Trophoblast cell (in vitro differentiated cells and primary cell): ENCODE measurements at regions not wholly inside any gene's neighbourhood (a gene's known extent, or its start where the extent isn't known, plus 50 kb on each side); places are given as distances from the start of the nearest gene placed in this dataset.
A peak's percentile ranks its signal among the peaks of the same experiment; 100 is the strongest.

Source experiments
- DNase-seq, 2 donors: peaks; one replicate each; pipeline ENCODE4 v3.0.0-alpha.2; 2016
- H2AFZ ChIP-seq: 2 replicates; pipeline ENCODE4 v1.6.1; 2013; ENCODE audit warnings: low read length, moderate library complexity, mild to moderate bottlenecking; ENCODE audit not compliant: insufficient read depth, poor library complexity
- H2AK5ac ChIP-seq: 2 replicates; pipeline ENCODE4 v1.6.1; 2013; ENCODE audit warnings: mild to moderate bottlenecking, low read length
- H2BK120ac ChIP-seq: 2 replicates; pipeline ENCODE4 v1.6.1; 2013; ENCODE audit warnings: low read length, mild to moderate bottlenecking, moderate library complexity; ENCODE audit not compliant: insufficient read depth, poor library complexity
- H2BK12ac ChIP-seq: 2 replicates; pipeline ENCODE4 v1.6.1; 2013; ENCODE audit warnings: mild to moderate bottlenecking, low read length, moderate library complexity
- H2BK5ac ChIP-seq: 2 replicates; pipeline ENCODE4 v1.6.1; 2013; ENCODE audit warnings: low read length, low read depth, moderate library complexity, mild to moderate bottlenecking; ENCODE audit not compliant: poor library complexity
- H3K14ac ChIP-seq: 2 replicates; pipeline ENCODE4 v1.6.1; 2013; ENCODE audit warnings: mild to moderate bottlenecking, low read length
- H3K18ac ChIP-seq: 2 replicates; pipeline ENCODE4 v1.6.1; 2013; ENCODE audit warnings: mild to moderate bottlenecking, low read length
- H3K23ac ChIP-seq: 2 replicates; pipeline ENCODE4 v1.6.1; 2013; ENCODE audit warnings: low read length
- H3K27ac ChIP-seq: 2 replicates; pipeline ENCODE4 v1.5.1; 2013; ENCODE audit warnings: low read depth, mild to moderate bottlenecking, inconsistent platforms, low read length, moderate library complexity
- H3K27me3 ChIP-seq: 2 replicates; pipeline ENCODE4 v1.6.1; 2013; ENCODE audit warnings: inconsistent platforms, mild to moderate bottlenecking, low read length, moderate library complexity; ENCODE audit not compliant: insufficient read depth
- H3K36me3 ChIP-seq, 2 experiments: 1 replicate in 1 of 2; 2 replicates in 1 of 2; pipeline ENCODE4 v1.6.1; 2013; ENCODE audit warnings: low read length in 2 of 2, mild to moderate bottlenecking in 2 of 2, moderate library complexity in 1 of 2; ENCODE audit not compliant: insufficient read depth in 2 of 2, control insufficient read depth in 1 of 2
- H3K4ac ChIP-seq: 2 replicates; pipeline ENCODE4 v1.6.1; 2013; ENCODE audit warnings: low read depth, mild to moderate bottlenecking, low read length, moderate library complexity
- H3K4me1 ChIP-seq, 2 experiments: 1 replicate in 1 of 2; 2 replicates in 1 of 2; pipeline ENCODE4 v1.6.1; 2013; ENCODE audit warnings: low read length in 2 of 2, mild to moderate bottlenecking in 2 of 2, moderate library complexity in 1 of 2; ENCODE audit not compliant: insufficient read depth in 2 of 2, control insufficient read depth in 1 of 2
- H3K4me2 ChIP-seq: 2 replicates; pipeline ENCODE4 v1.6.1; 2013; ENCODE audit warnings: inconsistent platforms, mild to moderate bottlenecking, low read length, moderate library complexity
- H3K4me3 ChIP-seq: 2 replicates; pipeline ENCODE4 v1.5.1; 2013; ENCODE audit warnings: mild to moderate bottlenecking, low read depth, low read length, inconsistent platforms
- H3K79me1 ChIP-seq: one replicate; pipeline ENCODE4 v1.6.1; 2013; ENCODE audit warnings: low read length
- H3K79me2 ChIP-seq: 2 replicates; pipeline ENCODE4 v1.6.1; 2013; ENCODE audit warnings: low read length, mild to moderate bottlenecking; ENCODE audit not compliant: control insufficient read depth, insufficient read depth, poor library complexity
- H3K9ac ChIP-seq: 2 replicates; pipeline ENCODE4 v1.6.1; 2013; ENCODE audit warnings: mild to moderate bottlenecking, low read length
- H3K9me3 ChIP-seq: 2 replicates; pipeline ENCODE4 v1.6.1; 2013; ENCODE audit warnings: low read depth, mild to moderate bottlenecking, control low read depth, inconsistent platforms, low read length; ENCODE audit not compliant: insufficient read depth
- H4K12ac ChIP-seq: 2 replicates; pipeline ENCODE4 v1.6.1; 2013; ENCODE audit warnings: low read depth, mild to moderate bottlenecking, low read length, moderate library complexity
- H4K8ac ChIP-seq: 2 replicates; pipeline ENCODE4 v1.6.1; 2013; ENCODE audit warnings: low read depth, mild to moderate bottlenecking, low read length, moderate library complexity
- H4K91ac ChIP-seq: one replicate; pipeline ENCODE4 v1.6.1; 2013; ENCODE audit warnings: low read depth, mild to moderate bottlenecking, low read length, moderate library complexity
- WGBS: extraction: QIAGEN DNeasy Blood & Tissue Kit; methylation state at CpG from one replicate; pipeline ENCODE4 v1.1.7; 2013; ENCODE audit warnings: missing lambda C conversion rate; ENCODE audit not compliant: insufficient read length, insufficient coverage; ENCODE audit errors: extremely low coverage; 5-methylcytosine and 5-hydroxymethylcytosine counted together

- Histone ChIP-seq H2BK120ac (no peak overlapping the region), H4K91ac (no peak overlapping the region), H3K79me2 (no peaks in the 10 kb centered on the region), H3K23ac (no peak overlapping the region), H3K27ac (no peak overlapping the region), H3K4me3 (no peak overlapping the region), H3K9ac (no peak overlapping the region), H2BK5ac (no peak overlapping the region), H3K4me1 (no peaks in the 10 kb centered on the region), H3K4me2 (no peak overlapping the region), H4K8ac (no peak overlapping the region), H2AFZ (no peak overlapping the region), H2BK12ac (no peak overlapping the region), H3K27me3 (no peaks in the 10 kb centered on the region), H3K14ac (no peak overlapping the region), H2AK5ac (no peak overlapping the region), H4K12ac (no peak overlapping the region), H3K9me3 (no peaks in the 10 kb centered on the region), H3K18ac (no peak overlapping the region), H3K4ac (no peak overlapping the region), H3K36me3 (no peaks in the 10 kb centered on the region), H3K79me1 (no peaks in the 10 kb centered on the region)
- no peak for DNase-seq
These were observed 460.8 kb downstream of the PTH2R start for GRCh38 chr2:208867374-208867773.

- no peak for DNase-seq
- H2BK120ac ChIP-seq: no peak overlapping the region
- H4K91ac ChIP-seq: no peak overlapping the region
- H2BK12ac ChIP-seq: no peak overlapping the region
- no peak overlapping the region for H3K14ac ChIP-seq
- no peak overlapping the region for H2BK5ac ChIP-seq
- no peak overlapping the region for H3K4ac ChIP-seq
- no CpG with 5 or more reads among the region's 3 CpGs for WGBS
- no peak overlapping the region for H3K4me2 ChIP-seq
- H2AFZ ChIP-seq: no peak overlapping the region
- no peak overlapping the region for H3K27ac ChIP-seq
- no peak overlapping the region for H3K23ac ChIP-seq
- H4K8ac ChIP-seq: no peak overlapping the region
- H2AK5ac ChIP-seq: no peak overlapping the region
- H3K79me2 ChIP-seq: no peaks in the 10 kb centered on the region
- no peak overlapping the region for H3K4me3 ChIP-seq
- no peaks in the 10 kb centered on the region for H3K27me3 ChIP-seq
- no peaks in the 10 kb centered on the region for H3K9me3 ChIP-seq
- H3K4me1 ChIP-seq: no peaks in the 10 kb centered on the region
- no peak overlapping the region for H3K18ac ChIP-seq
- no peak overlapping the region for H3K9ac ChIP-seq
- H4K12ac ChIP-seq: no peak overlapping the region
- no peaks in the 10 kb centered on the region for H3K36me3 ChIP-seq
- no peaks in the 10 kb centered on the region for H3K79me1 ChIP-seq
These were observed 466.0 kb downstream of the PTH2R start for GRCh38 chr2:208872591-208872990.

- Histone ChIP-seq H2AFZ (no peak overlapping the region), H2BK12ac (no peak overlapping the region), H4K8ac (no peak overlapping the region), H2BK5ac (no peak overlapping the region), H3K4me1 (no peaks in the 10 kb centered on the region), H3K23ac (no peak overlapping the region), H3K14ac (no peak overlapping the region), H3K4ac (no peak overlapping the region), H4K91ac (no peak overlapping the region), H3K18ac (no peak overlapping the region), H4K12ac (no peak overlapping the region), H3K27ac (no peak overlapping the region), H3K4me2 (no peak overlapping the region), H3K36me3 (no peaks in the 10 kb centered on the region), H2BK120ac (no peak overlapping the region), H3K9me3 (no peaks in the 10 kb centered on the region), H3K4me3 (no peak overlapping the region), H3K27me3 (no peaks in the 10 kb centered on the region), H3K79me2 (no peaks in the 10 kb centered on the region), H3K79me1 (no peaks in the 10 kb centered on the region), H2AK5ac (no peak overlapping the region), H3K9ac (no peak overlapping the region)
- no CpG with 5 or more reads among the region's 3 CpGs for WGBS
- peak; percentile 82 to 95 for DNase-seq
These were observed 473.1 kb downstream of the PTH2R start for GRCh38 chr2:208879666-208880065.

- no peak overlapping the region for H3K4me2 ChIP-seq
- no peak overlapping the region for H4K8ac ChIP-seq
- no peak overlapping the region for H2AK5ac ChIP-seq
- no peak overlapping the region for H4K12ac ChIP-seq
- H3K4ac ChIP-seq: no peak overlapping the region
- no peak overlapping the region for H3K27ac ChIP-seq
- no peak overlapping the region for H3K18ac ChIP-seq
- H3K79me1 ChIP-seq: no peaks in the 10 kb centered on the region
- no peaks in the 10 kb centered on the region for H3K9me3 ChIP-seq
- DNase-seq: peak; percentile 43 to 90
- no peak overlapping the region for H3K4me3 ChIP-seq
- no peak overlapping the region for H3K9ac ChIP-seq
- no peak overlapping the region for H2BK12ac ChIP-seq
- H3K14ac ChIP-seq: no peak overlapping the region
- H2BK5ac ChIP-seq: no peak overlapping the region
- no peak overlapping the region for H2AFZ ChIP-seq
- no peak overlapping the region for H3K23ac ChIP-seq
- H2BK120ac ChIP-seq: no peak overlapping the region
- H3K27me3 ChIP-seq: no peaks in the 10 kb centered on the region
- no CpG with 5 or more reads among the region's 4 CpGs for WGBS
- no peak overlapping the region for H4K91ac ChIP-seq
- no peaks in the 10 kb centered on the region for H3K4me1 ChIP-seq
- H3K36me3 ChIP-seq: no peaks in the 10 kb centered on the region
- H3K79me2 ChIP-seq: no peaks in the 10 kb centered on the region
These were observed 473.6 kb downstream of the PTH2R start for GRCh38 chr2:208880171-208880570.
